Hepatocyte (in vitro differentiated cells): ENCODE measurements at regions not wholly inside any gene's neighbourhood (a gene's known extent, or its start where the extent isn't known, plus 50 kb on each side); places are given as distances from the start of the nearest gene placed in this dataset.

Experiments
- DNase-seq: peaks from one replicate; pipeline ENCODE4 v3.0.0-alpha.2; 2016; ENCODE audit warnings: low spot score
- H2AFZ ChIP-seq: fragments of 200-600 bp; sonication (generic); 2 replicates; pipeline ENCODE4 v1.6.0; 2016; ENCODE audit warnings: antibody characterized with exemption, mild to moderate bottlenecking
- H3K27ac ChIP-seq: fragments of 200-600 bp; sonication (generic); 2 replicates; pipeline ENCODE4 v1.5.1; 2016; ENCODE audit warnings: mild to moderate bottlenecking
- H3K27me3 ChIP-seq: fragments of 200-600 bp; sonication (generic); 2 replicates; pipeline ENCODE4 v1.6.1; 2016
- H3K36me3 ChIP-seq: fragments of 200-600 bp; sonication (generic); replicated peaks from 2 replicates; pipeline ENCODE4 v1.5.1; 2016; ENCODE audit warnings: low read depth; ENCODE audit not compliant: insufficient read depth
- H3K4me1 ChIP-seq: fragments of 200-600 bp; sonication (generic); 2 replicates; pipeline ENCODE4 v1.5.1; 2016; ENCODE audit warnings: mild to moderate bottlenecking, moderate library complexity; ENCODE audit not compliant: insufficient read depth
- H3K4me2 ChIP-seq: fragments of 200-600 bp; sonication (generic); 2 replicates; pipeline ENCODE4 v1.6.0; 2016
- H3K4me3 ChIP-seq: fragments of 200-600 bp; sonication (generic); 2 replicates; pipeline ENCODE4 v1.5.1; 2016; ENCODE audit warnings: mild to moderate bottlenecking
- H3K79me2 ChIP-seq: fragments of 200-600 bp; sonication (generic); 2 replicates; pipeline ENCODE4 v1.6.0; 2017; ENCODE audit warnings: mild to moderate bottlenecking
- H3K9me2 ChIP-seq: fragments of 200-600 bp; sonication (generic); replicated peaks from 2 replicates; pipeline ENCODE4 v1.6.0; 2017; ENCODE audit warnings: mild to moderate bottlenecking; ENCODE audit not compliant: insufficient read depth
- H3K9me3 ChIP-seq: fragments of 200-600 bp; sonication (generic); 2 replicates; pipeline ENCODE4 v1.5.1; 2016; ENCODE audit warnings: low read depth, mild to moderate bottlenecking
- H4K20me1 ChIP-seq: fragments of 200-600 bp; sonication (generic); 2 replicates; pipeline ENCODE4 v1.6.0; 2016; ENCODE audit warnings: mild to moderate bottlenecking; ENCODE audit not compliant: insufficient read depth, poor library complexity, severe bottlenecking
- EZH2 ChIP-seq: fragments of 200-600 bp; sonication (generic); IDR thresholded peaks from 2 replicates; pipeline ENCODE4 v1.6.1; 2016; ENCODE audit warnings: antibody characterized with exemption, mild to moderate bottlenecking, borderline replicate concordance
- EZH2phosphoT487 ChIP-seq: fragments of 200-600 bp; sonication (generic); IDR thresholded peaks from one replicate; pipeline ENCODE4 v1.6.1; 2018; ENCODE audit warnings: antibody characterized with exemption, mild to moderate bottlenecking, low read depth, moderate library complexity; ENCODE audit not compliant: unreplicated experiment, severe bottlenecking
- WGBS: methylation state at CpG from one replicate; pipeline ENCODE4 v1.1.6; 2016; ENCODE audit warnings: low lambda C conversion rate; ENCODE audit errors: missing lambda C conversion rate; 5-methylcytosine and 5-hydroxymethylcytosine counted together
- TF ChIP-seq, protein P1 (sequence below): fragments of 200-600 bp; sonication (generic); IDR thresholded peaks from 2 replicates; pipeline ENCODE4 v1.5.1; 2016; ENCODE audit warnings: antibody characterized with exemption, mild to moderate bottlenecking; ENCODE audit not compliant: poor library complexity

DNA sequence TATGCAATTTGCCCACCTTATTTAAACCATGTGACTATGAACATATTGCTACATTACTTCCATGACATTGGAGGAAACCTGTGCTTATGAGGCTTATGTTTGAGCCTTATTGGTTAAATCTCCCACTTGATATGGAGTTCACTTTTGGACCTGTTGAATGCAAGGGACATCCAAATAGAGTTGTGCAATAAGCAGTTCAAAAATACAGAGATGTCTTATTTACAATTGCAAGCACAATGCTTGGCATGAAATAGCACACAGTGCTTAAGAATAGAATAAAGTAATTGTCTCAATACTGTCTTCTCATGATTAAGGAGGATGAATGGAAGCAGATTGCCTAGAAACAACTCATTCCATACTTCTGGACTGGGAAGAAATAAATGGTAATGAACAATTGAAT is 793.5 kb downstream of the METTL4 start:
- H3K4me1 ChIP-seq: no peaks in the 10 kb centered on the region
- no peak overlapping the region for H2AFZ ChIP-seq
- no peaks in the 10 kb centered on the region for H3K9me3 ChIP-seq
- no peak overlapping the region for H3K4me2 ChIP-seq
- H4K20me1 ChIP-seq: no peaks in the 10 kb centered on the region
- H3K27me3 ChIP-seq: no peaks in the 10 kb centered on the region
- H3K4me3 ChIP-seq: no peak overlapping the region
- no peaks in the 10 kb centered on the region for H3K36me3 ChIP-seq
- DNase-seq: no peak
- no peaks in the 10 kb centered on the region for H3K9me2 ChIP-seq
- no peak overlapping the region for H3K27ac ChIP-seq
- TF ChIP-seq EZH2phosphoT487: no peak
- TF ChIP-seq EZH2: no peak
- TF ChIP-seq, protein P1, sequence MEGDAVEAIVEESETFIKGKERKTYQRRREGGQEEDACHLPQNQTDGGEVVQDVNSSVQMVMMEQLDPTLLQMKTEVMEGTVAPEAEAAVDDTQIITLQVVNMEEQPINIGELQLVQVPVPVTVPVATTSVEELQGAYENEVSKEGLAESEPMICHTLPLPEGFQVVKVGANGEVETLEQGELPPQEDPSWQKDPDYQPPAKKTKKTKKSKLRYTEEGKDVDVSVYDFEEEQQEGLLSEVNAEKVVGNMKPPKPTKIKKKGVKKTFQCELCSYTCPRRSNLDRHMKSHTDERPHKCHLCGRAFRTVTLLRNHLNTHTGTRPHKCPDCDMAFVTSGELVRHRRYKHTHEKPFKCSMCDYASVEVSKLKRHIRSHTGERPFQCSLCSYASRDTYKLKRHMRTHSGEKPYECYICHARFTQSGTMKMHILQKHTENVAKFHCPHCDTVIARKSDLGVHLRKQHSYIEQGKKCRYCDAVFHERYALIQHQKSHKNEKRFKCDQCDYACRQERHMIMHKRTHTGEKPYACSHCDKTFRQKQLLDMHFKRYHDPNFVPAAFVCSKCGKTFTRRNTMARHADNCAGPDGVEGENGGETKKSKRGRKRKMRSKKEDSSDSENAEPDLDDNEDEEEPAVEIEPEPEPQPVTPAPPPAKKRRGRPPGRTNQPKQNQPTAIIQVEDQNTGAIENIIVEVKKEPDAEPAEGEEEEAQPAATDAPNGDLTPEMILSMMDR: no peak
- H3K79me2 ChIP-seq: no peaks in the 10 kb centered on the region

- H3K27ac ChIP-seq: no peak overlapping the region
- no peaks in the 10 kb centered on the region for H3K36me3 ChIP-seq
- H3K9me2 ChIP-seq: no peaks in the 10 kb centered on the region
- H3K4me2 ChIP-seq: no peak overlapping the region
- no peaks in the 10 kb centered on the region for H4K20me1 ChIP-seq
- H3K4me1 ChIP-seq: no peaks in the 10 kb centered on the region
- H3K79me2 ChIP-seq: no peaks in the 10 kb centered on the region
- no peak overlapping the region for H3K4me3 ChIP-seq
- TF ChIP-seq, protein P1: no peak
- TF ChIP-seq EZH2 (no peak), EZH2phosphoT487 (no peak)
- no peak for DNase-seq
- H3K9me3 ChIP-seq: no peaks in the 10 kb centered on the region
- no peaks in the 10 kb centered on the region for H3K27me3 ChIP-seq
- H2AFZ ChIP-seq: no peak overlapping the region
- 87% methylated on average over 1 of the region's 1 CpG for WGBS
These were observed 792.7 kb downstream of the METTL4 start for GRCh38 chr18:1778496-1779178.

DNA sequence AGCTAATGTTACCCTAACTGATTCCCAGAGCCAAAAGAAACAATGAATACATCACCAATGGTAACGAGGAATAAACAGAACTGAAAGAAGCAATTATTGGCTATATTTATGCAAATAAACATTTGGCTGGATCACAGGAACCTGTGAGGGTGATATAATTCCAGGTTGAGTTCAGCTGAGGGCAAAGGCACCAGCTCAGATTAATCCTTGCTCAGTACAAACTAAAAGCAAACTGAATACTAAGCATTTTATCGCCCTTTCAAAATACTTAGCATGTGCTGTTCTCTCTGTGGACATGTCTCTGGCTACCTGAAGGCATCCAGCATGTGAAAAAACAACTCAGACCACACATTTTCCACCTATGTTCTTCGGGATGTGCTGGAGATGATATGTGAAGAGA is 791.7 kb downstream of the METTL4 start:
- Histone ChIP-seq H3K9me2 (no peaks in the 10 kb centered on the region), H3K4me1 (no peaks in the 10 kb centered on the region), H3K27ac (no peak overlapping the region), H3K36me3 (no peaks in the 10 kb centered on the region), H3K27me3 (no peaks in the 10 kb centered on the region), H3K4me3 (no peak overlapping the region), H2AFZ (no peak overlapping the region), H3K79me2 (no peaks in the 10 kb centered on the region), H3K9me3 (no peaks in the 10 kb centered on the region), H4K20me1 (no peaks in the 10 kb centered on the region), H3K4me2 (no peak overlapping the region)
- TF ChIP-seq EZH2phosphoT487: no peak
- TF ChIP-seq, protein P1: no peak
- no peak for TF ChIP-seq EZH2
- no peak for DNase-seq
- 91% methylated on average over 3 of the region's 3 CpGs for WGBS
